Kidney epithelial cell (primary cell): ENCODE measurements at regions not wholly inside any gene's neighbourhood (a gene's known extent, or its start where the extent isn't known, plus 50 kb on each side); places are given as distances from the start of the nearest gene placed in this dataset.

ENCODE experiments used
- DNase-seq: peaks from one replicate; pipeline ENCODE4 v3.0.0-alpha.2; 2010; ENCODE audit warnings: low read depth
- H3K27me3 ChIP-seq: 2 replicates; pipeline ENCODE4 v1.6.0; 2011; ENCODE audit warnings: low read length; ENCODE audit not compliant: control insufficient read depth, insufficient read depth
- H3K36me3 ChIP-seq: 2 replicates; pipeline ENCODE4 v1.5.1; 2011; ENCODE audit warnings: low read length; ENCODE audit not compliant: control insufficient read depth, insufficient read depth
- H3K4me3 ChIP-seq: 2 replicates; pipeline ENCODE4 v1.5.1; 2011; ENCODE audit warnings: low read depth, mild to moderate bottlenecking, control low read depth, low read length
- TF ChIP-seq, protein P1 (sequence below): IDR thresholded peaks from 2 replicates; pipeline ENCODE4 v1.5.1; 2011; ENCODE audit warnings: mild to moderate bottlenecking, moderate library complexity, low read length, control low read depth, inconsistent platforms; ENCODE audit not compliant: insufficient read depth, poor library complexity, severe bottlenecking

DNA sequence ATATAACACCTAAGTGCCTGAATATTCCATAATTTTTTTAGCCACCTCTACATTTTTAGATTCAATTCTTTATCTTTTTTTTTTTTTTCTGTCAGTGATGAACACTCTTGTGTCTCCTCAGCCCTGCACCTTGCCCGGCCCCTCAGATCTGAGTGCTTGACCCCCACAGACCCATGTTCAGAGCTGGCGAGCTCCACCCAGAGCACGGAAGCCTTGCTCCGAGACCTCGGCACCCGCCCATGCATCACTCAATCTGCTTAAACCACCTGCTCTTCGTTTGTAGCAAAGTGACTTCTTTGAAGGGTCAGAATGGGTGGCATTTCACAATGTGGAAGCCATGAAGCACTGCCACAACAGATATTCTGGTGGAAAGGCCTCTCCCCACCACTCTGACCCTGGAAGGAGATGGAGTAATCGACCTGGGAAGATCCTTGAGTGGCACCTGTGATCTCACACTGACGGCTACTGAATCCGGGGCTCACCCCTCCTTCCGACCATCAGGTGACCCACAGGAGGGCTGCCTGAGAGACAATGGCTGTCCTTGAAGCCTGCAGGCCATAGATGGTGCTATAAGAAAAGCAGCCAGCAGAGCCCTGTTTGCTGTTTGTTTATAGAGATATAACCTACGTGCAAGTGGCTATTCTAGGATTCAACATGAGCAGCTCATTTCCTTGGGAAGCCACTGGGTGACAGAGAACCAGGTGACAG lies 261.1 kb upstream of the IRX4 start:
- TF ChIP-seq, protein P1, sequence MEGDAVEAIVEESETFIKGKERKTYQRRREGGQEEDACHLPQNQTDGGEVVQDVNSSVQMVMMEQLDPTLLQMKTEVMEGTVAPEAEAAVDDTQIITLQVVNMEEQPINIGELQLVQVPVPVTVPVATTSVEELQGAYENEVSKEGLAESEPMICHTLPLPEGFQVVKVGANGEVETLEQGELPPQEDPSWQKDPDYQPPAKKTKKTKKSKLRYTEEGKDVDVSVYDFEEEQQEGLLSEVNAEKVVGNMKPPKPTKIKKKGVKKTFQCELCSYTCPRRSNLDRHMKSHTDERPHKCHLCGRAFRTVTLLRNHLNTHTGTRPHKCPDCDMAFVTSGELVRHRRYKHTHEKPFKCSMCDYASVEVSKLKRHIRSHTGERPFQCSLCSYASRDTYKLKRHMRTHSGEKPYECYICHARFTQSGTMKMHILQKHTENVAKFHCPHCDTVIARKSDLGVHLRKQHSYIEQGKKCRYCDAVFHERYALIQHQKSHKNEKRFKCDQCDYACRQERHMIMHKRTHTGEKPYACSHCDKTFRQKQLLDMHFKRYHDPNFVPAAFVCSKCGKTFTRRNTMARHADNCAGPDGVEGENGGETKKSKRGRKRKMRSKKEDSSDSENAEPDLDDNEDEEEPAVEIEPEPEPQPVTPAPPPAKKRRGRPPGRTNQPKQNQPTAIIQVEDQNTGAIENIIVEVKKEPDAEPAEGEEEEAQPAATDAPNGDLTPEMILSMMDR = no peak
- Histone ChIP-seq H3K36me3 (no peaks in the 10 kb centered on the region), H3K4me3 (no peak overlapping the region), H3K27me3 (no peaks in the 10 kb centered on the region)
- no peak for DNase-seq

DNA sequence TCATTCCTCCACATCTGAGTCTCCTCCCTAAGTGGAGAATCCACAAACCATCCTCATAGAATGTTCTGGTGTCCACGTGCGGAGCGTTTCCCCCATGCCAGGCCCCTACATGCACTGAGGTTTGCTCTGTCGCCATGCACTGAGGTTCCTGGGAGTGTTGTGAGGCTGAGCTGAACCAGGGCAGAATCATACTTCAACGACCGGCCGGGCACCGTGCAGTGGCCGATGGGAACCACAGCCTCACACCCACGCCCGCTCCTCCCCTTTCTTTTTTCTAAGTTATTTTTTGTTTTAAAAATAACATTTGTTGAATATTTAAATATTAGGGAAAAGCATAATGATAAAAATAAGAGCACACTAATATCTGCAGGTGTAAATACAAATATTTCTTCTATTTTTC lies 260.4 kb upstream of the IRX4 start:
- DNase-seq = no peak
- TF ChIP-seq, protein P1 = no peak
- no peak overlapping the region for H3K4me3 ChIP-seq
- H3K27me3 ChIP-seq = no peaks in the 10 kb centered on the region
- H3K36me3 ChIP-seq = no peaks in the 10 kb centered on the region

DNA sequence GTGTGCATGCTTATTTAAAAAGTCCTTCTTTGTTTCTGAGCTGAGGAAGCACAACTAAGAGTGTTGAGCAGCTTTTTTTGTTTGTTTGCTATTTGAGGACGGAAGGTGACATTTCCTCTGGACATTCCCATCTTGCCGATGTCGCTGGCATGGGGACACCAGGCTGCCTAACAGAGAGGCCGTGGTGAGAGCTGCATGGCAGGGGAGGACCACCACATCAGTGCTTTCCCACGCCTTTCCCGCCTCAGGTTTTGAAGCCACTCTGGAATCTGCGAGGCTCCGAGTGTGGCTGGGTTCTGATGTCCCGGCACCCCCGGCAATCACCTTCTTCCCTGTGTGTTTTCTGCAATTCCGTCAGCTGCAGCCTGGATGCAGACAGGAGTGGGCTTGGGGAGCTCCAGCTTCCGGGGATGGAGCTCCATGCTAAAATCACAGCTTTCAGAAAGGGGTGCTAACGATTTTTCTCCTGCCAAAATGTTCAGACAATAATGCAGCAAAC lies 259.8 kb upstream of the IRX4 start:
- H3K27me3 ChIP-seq = no peaks in the 10 kb centered on the region
- no peak overlapping the region for H3K4me3 ChIP-seq
- no peaks in the 10 kb centered on the region for H3K36me3 ChIP-seq
- TF ChIP-seq, protein P1 = no peak
- no peak for DNase-seq

DNA sequence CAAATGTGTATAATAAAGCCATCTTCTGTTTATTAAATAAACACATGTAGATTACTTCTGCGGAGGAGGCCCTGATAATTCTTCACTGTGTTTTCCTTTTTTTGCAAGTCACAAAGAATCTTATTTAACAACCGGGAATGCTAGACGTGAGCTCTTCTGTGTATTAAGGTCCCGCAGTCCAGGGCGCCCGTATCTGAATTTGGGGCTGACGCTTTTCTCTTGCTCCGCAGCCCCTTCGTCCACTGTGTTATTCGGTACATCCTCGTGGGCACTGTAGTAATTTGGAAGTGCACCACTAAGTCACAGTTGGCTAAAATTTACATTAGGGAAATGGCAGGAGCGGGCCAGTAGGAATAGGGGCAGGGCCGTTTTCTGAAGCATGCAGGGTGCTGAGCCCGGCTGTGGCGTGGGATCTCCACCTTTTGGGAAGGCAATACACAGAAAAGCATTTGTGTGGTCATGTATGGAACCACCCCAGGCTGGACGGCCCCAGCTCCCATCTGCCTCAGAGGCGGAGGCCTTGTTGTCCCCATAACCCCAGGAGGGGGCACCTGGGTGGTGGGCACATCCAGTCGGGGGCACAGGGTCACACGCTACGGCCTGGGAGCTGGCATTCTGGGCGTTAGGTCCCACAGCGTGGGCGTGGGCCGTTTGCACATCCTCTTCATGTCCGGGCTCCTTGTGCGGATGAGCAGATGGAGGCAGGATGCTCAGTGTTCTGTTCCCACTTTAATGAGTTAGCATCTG lies 258.7 kb upstream of the IRX4 start:
- TF ChIP-seq, protein P1 = no peak
- no peak for DNase-seq
- Histone ChIP-seq H3K4me3 (no peak overlapping the region), H3K36me3 (no peaks in the 10 kb centered on the region), H3K27me3 (no peaks in the 10 kb centered on the region)

DNA sequence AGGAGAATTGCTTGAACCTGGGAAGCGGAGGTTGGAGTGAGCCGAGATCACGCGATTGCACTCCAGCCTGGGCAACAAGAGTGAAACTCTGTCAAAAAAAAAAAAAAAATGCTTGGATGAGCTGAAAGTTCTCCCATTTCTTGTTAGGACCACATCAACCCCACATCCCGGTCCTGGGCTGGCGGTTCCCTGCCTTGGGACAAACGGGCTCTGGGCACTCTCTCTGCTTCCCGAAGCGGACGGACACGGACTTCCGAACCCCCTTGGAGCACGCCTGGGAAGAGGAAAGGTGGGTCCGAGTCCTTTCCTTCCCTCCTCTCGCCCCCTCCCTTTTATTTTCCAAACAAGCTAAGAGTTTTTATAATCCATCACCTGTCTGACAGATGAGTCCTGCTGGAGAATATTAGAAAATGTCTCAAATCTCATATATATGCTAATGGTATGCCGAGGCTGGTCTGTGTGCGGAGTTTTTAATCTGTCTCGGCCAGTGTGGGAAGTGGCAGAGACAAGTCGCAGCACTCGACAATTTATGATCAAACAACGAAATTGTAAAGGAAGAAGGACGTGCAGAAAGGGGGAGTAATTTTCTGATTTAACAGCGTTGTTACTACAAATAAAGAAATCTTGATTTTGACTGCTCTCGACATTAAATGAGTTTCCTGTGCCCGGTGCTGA lies 257.9 kb upstream of the IRX4 start:
- H3K27me3 ChIP-seq = no peaks in the 10 kb centered on the region
- no peak for DNase-seq
- TF ChIP-seq, protein P1 = no peak
- H3K4me3 ChIP-seq = no peak overlapping the region
- no peaks in the 10 kb centered on the region for H3K36me3 ChIP-seq
